Suppressor macrophage treated with lipopolysaccharide for 1 hour (primary cell): ENCODE measurements at regions not wholly inside any gene's neighbourhood (a gene's known extent, or its start where the extent isn't known, plus 50 kb on each side); places are given as distances from the start of the nearest gene placed in this dataset.

ENCODE experiments used
- DNase-seq, 3 donors: peaks; one replicate each; pipeline ENCODE4 v3.0.0-alpha.2; 2020 to 2022

- DNase-seq = no peak
These were observed 665.6 kb downstream of the FGF9 start for GRCh38 chr13:22336460-22336859.

- DNase-seq = no peak
These were observed 686.3 kb downstream of the FGF9 start for GRCh38 chr13:22357132-22357531.

GRCh38 chr13:22369090-22369489 is 698.2 kb downstream of the FGF9 start:
- DNase-seq = no peak

- no peak for DNase-seq
These were observed 699.0 kb downstream of the FGF9 start for GRCh38 chr13:22369840-22370239.

GRCh38 chr13:22372261-22372660 is 701.4 kb downstream of the FGF9 start:
- DNase-seq = no peak

- DNase-seq = no peak
These were observed 704.3 kb downstream of the FGF9 start for GRCh38 chr13:22375151-22375550.

- no peak for DNase-seq
These were observed 717.0 kb downstream of the FGF9 start for GRCh38 chr13:22387899-22388298.

GRCh38 chr13:22399801-22400420 is 729.0 kb downstream of the FGF9 start:
- no peak for DNase-seq

GRCh38 chr13:22402682-22403081 is 731.8 kb downstream of the FGF9 start:
- no peak for DNase-seq

- no peak for DNase-seq
These were observed 732.3 kb downstream of the FGF9 start for GRCh38 chr13:22403144-22403543.

GRCh38 chr13:22405891-22406290 is 735.0 kb downstream of the FGF9 start:
- no peak for DNase-seq

GRCh38 chr13:22412452-22412851 is 741.6 kb downstream of the FGF9 start:
- DNase-seq = no peak

- no peak for DNase-seq
These were observed 751.1 kb downstream of the FGF9 start for GRCh38 chr13:22422023-22422422.

- no peak for DNase-seq
These were observed 751.8 kb downstream of the FGF9 start for GRCh38 chr13:22422712-22423111.

- no peak for DNase-seq
These were observed 752.4 kb downstream of the FGF9 start for GRCh38 chr13:22423261-22423660.

- no peak for DNase-seq
These were observed 754.2 kb downstream of the FGF9 start for GRCh38 chr13:22425087-22425486.

- no peak for DNase-seq
These were observed 753.7 kb upstream of the SGCG start for GRCh38 chr13:22427066-22427465.

GRCh38 chr13:22427783-22428182 is 753.0 kb upstream of the SGCG start:
- no peak for DNase-seq

GRCh38 chr13:22428188-22428828 is 752.5 kb upstream of the SGCG start:
- DNase-seq = no peak

- DNase-seq = no peak
These were observed 748.1 kb upstream of the SGCG start for GRCh38 chr13:22432690-22433089.

- DNase-seq = no peak
These were observed 733.5 kb upstream of the SGCG start for GRCh38 chr13:22447132-22447886.

- no peak for DNase-seq
These were observed 731.5 kb upstream of the SGCG start for GRCh38 chr13:22449251-22449650.

GRCh38 chr13:22451327-22451741 is 729.4 kb upstream of the SGCG start:
- no peak for DNase-seq

- DNase-seq = no peak
These were observed 726.2 kb upstream of the SGCG start for GRCh38 chr13:22454586-22454985.
